ENCODE measurements at regions not wholly inside any gene's neighbourhood (a gene's known extent, or its start where the extent isn't known, plus 50 kb on each side); places are given as distances from the start of the nearest gene placed in this dataset.

GRCh38 chr14:66140963-66141362 is 345.2 kb upstream of the CCDC196 start:
- intact Hi-C loops (cut with micrococcal nuclease) = no loop called here

- intact Hi-C loops (cut with micrococcal nuclease) = no loop called here
Measured at GRCh38 chr14:66141733-66142132, 344.4 kb upstream of the CCDC196 start.

- intact Hi-C loops (cut with micrococcal nuclease) = no loop called here
Measured at GRCh38 chr14:66143387-66144112, 342.6 kb upstream of the CCDC196 start.

GRCh38 chr14:66152302-66152701 is 333.9 kb upstream of the CCDC196 start:
- intact Hi-C loops (cut with micrococcal nuclease) = no loop called here

- intact Hi-C loops (cut with micrococcal nuclease) = no loop called here
Measured at GRCh38 chr14:66152747-66153146, 333.4 kb upstream of the CCDC196 start.

- intact Hi-C loops (cut with micrococcal nuclease) = no loop called here
Measured at GRCh38 chr14:66163023-66163422, 323.1 kb upstream of the CCDC196 start.

- intact Hi-C loops (cut with micrococcal nuclease) = no loop called here
Measured at GRCh38 chr14:66165337-66165736, 320.8 kb upstream of the CCDC196 start.

- intact Hi-C loops (cut with micrococcal nuclease) = no loop called here
Measured at GRCh38 chr14:66174453-66174891, 311.7 kb upstream of the CCDC196 start.

- intact Hi-C loops (cut with micrococcal nuclease) = no loop called here
Measured at GRCh38 chr14:66177935-66178334, 308.2 kb upstream of the CCDC196 start.

- intact Hi-C loops (cut with micrococcal nuclease) = no loop called here
Measured at GRCh38 chr14:66196670-66197069, 289.5 kb upstream of the CCDC196 start.

- intact Hi-C loops (cut with micrococcal nuclease) = no loop called here
Measured at GRCh38 chr14:66197276-66197675, 288.9 kb upstream of the CCDC196 start.

- intact Hi-C loops (cut with micrococcal nuclease) = no loop called here
Measured at GRCh38 chr14:66206554-66206953, 279.6 kb upstream of the CCDC196 start.

GRCh38 chr14:66216763-66217162 is 269.4 kb upstream of the CCDC196 start:
- intact Hi-C loops (cut with micrococcal nuclease) = no loop called here

GRCh38 chr14:66219886-66220285 is 266.3 kb upstream of the CCDC196 start:
- intact Hi-C loops (cut with micrococcal nuclease) = no loop called here

GRCh38 chr14:66224492-66225178 is 261.5 kb upstream of the CCDC196 start:
- intact Hi-C loops (cut with micrococcal nuclease) = no loop called here

- intact Hi-C loops (cut with micrococcal nuclease) = no loop called here
Measured at GRCh38 chr14:66225337-66225736, 260.8 kb upstream of the CCDC196 start.

GRCh38 chr14:66228267-66228970 is 257.8 kb upstream of the CCDC196 start:
- intact Hi-C loops (cut with micrococcal nuclease) = no loop called here

- intact Hi-C loops (cut with micrococcal nuclease) = no loop called here
Measured at GRCh38 chr14:66231820-66232219, 254.4 kb upstream of the CCDC196 start.

- intact Hi-C loops (cut with micrococcal nuclease) = no loop called here
Measured at GRCh38 chr14:66233591-66233990, 252.6 kb upstream of the CCDC196 start.

GRCh38 chr14:66234411-66234810 is 251.8 kb upstream of the CCDC196 start:
- intact Hi-C loops (cut with micrococcal nuclease) = no loop called here

- intact Hi-C loops (cut with micrococcal nuclease) = no loop called here
Measured at GRCh38 chr14:66237741-66238140, 248.4 kb upstream of the CCDC196 start.

GRCh38 chr14:66238969-66239368 is 247.2 kb upstream of the CCDC196 start:
- intact Hi-C loops (cut with micrococcal nuclease) = no loop called here

Data from T-helper 1 cell treated with Interleukin-12 subunit alpha and Interleukin-12 subunit beta and Interleukin-4 antibody, amounts not matched to agents 30 ng/mL and 1 ng/mL, for 36 hours (primary cell).